ENCODE measurements at regions not wholly inside any gene's neighbourhood (a gene's known extent, or its start where the extent isn't known, plus 50 kb on each side); places are given as distances from the start of the nearest gene placed in this dataset.
"Not testable (repeated sequence)": the region's sequence is repeated elsewhere in the genome, so short reads cannot be mapped to it uniquely, and the experiment has no call there.

DNA sequence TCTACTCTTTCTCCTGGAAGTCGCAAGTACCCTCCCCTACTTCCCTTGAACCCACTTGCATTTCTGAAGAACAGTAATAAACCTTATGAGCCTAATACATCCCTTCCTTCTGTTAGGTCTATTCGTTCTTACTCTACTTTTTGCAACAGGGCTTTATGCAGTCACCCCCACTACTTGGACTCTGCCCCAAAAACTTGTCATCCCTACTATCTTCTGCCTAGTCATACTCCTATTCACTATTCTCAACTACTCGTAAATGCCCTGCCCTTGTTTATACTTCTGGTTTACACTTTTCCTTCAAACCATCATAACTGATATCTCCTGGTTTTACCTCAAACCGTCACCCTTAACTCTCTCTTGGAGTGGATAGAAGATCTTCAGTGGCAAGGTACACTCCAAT lies 55.2 kb upstream of the SLIT2 start:
- no peak for DNase-seq

DNA sequence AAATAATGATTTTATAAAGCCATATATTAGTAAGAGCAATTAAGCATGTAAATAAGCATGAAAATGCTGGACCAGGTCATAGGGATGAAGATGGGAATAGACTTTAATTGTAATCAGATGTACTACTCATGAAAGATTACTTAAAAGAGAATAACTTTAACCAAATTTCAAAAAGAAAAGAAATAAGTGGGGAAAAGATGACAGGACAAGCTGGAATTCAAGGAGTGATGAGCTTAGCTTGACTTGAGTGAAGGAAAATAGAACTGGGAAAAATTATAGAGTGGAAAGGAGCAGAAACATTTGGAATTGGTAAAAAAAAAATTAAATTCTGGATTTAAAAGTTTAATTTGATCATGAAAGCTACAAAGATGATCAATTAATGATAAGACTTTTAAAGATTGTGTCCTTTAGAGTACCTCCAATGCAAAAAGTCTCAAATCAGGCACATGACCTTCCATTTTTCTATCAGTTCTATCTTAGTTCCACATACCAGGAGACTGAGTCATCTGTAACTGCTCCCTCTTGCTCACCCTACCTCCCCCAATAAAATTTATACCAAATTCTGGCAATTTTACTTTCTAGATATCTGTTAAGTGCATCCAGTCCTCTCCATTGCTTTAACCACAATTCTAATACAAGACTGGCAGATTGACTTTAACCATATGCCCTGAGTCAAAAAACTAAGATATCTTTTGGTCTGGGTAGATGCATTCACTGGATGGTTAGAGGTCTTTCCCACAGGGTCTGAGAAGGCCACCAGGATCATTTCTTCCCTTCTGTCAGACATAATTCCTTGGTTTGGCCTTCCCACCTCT lies 56.4 kb upstream of the SLIT2 start:
- DNase-seq: no peak

DNA sequence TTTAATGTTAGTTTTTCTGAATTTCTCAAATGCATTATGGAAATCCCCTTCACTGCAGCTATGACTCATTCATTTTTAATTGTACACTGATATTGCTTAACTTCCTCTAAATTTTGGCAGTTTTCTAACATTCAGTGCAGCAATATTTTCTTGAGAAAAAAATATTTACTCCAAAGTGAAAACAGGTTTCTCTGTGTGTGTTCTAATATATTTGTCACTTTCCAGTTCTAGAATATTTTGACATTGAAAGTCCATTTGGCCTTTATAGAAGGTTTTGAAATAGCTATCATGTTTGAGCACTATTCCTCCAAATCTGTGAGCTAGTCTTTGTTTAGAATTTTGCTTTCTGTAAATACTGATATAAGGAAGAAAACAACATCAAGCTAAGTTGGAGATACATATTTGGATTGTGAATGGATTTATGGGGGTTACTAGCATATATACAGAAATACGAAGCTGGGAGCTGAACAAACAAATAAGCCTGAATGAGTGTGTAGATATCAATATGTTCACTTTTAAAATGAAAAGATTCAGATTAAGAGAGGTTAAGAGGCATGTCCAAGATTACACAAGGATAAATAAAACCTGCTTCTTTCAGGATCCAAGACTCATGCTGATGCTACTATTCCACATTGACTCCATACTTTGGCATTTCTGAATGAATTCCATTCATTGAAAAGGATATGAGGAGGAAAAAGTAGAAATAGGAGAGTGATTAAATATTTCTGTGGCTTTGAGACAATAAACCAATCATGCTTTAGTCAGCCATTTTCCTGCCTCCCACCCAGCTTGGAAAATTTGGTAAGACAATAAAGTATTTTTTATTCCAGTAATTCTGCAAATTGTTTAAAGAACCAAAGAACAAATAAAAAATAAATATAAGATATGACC lies 57.3 kb upstream of the SLIT2 start:
- no peak for DNase-seq

DNA sequence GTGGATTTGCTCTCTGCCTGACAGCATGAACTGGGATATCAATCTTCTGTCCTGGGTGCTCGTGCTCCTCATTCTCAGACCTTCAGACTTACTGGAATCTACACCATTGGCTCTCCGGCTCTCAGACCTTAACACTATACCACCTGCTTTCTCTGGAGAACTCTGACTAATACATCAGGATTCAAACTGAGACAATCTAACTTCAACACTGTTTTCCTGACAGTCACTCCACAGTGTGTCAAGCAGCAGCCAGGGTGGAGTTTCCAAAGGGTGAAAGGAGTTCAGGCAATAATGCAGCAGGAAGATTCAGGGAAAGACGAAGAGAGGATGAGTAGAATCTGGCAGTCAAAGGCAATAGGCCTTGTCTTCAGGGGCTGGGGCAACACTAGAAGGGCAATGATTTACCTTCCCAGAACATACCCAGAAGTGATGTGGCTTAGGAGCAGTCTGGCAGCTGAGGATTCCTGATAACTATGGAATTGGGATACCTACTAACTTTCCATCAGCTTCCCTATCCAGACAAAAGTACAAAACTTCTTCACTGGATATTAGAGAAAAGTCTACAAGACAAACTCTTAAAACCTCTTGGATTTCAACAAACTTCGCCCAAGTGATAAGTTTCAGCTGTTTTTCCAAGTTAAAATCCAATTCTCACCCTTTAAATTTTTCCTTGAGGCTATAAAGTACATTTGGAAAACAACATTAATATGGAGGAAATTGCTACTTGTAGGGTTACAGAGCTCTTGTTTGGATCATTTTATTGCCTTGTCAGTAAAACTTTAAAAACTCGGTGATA lies 58.4 kb upstream of the SLIT2 start:
- no peak for DNase-seq

DNA sequence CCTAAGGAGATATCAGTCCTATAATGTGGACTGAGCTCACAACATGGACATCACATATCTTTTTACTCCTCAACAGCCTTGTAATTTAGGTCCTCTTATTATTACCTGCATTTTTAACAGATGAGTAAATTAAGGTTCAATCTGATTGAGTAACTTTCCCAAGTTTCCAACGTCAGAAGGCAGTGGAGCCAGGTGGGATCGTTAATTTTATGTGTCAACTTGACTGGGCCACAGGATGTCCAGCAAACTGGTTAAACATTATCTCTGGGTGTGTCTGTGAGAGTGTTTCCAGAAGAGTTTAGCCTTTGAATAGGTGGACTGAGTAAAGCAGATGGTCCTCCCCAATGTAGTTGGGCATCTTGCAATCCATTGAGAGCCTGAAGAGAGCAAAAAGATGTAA lies 59.0 kb upstream of the SLIT2 start:
- no peak for DNase-seq

DNA sequence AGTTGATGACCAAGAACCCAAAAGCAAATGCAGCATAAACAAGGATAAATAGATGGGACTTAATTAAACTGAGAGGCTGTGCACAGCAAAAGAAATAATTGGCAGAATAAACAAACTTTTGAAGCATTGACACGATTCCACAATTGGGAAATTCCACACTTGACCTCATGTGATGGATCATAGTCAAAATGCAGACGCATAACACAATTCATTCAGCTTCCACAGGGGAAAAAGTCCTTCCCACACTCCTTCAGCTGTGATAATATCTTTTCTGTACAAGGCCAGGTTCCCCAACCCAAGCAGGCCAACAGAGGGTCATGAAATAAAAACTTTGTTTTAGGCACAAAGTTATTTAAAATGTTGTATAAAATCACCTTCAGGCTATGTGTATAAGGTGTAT lies 66.6 kb upstream of the SLIT2 start:
- no peak for DNase-seq

DNA sequence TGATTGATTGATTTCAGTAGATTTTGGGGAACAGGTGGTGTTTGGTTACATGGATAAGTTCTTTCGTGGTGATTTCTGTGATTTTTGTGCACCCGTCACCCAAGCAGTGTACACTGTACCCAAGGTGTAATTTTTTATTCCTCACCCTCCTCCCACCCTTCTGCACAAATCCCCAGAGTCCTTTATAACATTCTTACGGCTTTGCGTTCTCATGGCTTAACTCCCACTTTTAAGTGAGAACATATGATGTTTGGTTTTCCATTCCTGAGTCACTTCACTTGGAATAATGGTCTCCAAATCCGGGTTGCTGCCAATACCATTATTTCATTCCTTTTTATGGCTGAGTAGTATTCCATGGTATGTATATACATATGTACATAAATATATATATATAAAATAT lies 68.6 kb upstream of the SLIT2 start:
- DNase-seq: not testable (repeated sequence)

DNA sequence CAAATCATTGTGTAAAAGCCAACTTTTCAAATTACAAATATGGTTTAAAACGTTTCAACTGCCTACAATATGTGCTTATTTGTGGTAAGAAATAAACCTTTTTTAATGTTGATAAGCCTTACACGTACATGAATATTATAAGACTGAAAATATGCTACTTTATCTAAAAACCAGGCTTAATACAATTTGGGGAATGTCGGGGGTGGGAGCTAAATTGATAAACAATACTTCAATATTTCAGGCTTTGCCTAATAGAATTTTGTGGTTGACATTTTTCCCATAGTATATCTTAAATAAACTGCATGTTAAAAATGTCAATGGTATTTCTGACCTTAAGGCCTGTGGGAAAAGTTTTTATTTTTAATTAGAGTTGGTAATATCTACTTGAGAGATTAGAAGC lies 69.8 kb upstream of the SLIT2 start:
- DNase-seq: no peak

DNA sequence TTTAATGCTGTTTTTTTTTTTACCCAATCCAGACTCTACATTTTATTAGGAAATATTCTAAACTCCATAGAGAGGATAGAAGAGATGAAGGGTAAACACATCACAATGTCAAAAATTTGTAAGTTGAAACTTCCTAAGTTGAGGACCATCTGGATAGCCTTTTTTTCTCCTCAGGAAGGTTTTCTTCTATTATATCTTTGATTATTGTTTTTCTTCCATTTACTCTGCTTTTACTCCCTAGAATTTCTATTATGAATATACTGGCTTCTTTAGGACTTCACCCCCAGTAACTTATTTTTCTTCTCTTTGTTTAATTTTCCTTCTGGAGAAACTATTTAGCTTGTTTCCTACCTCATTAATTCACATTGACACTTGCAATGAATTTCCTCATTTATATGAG lies 71.2 kb upstream of the SLIT2 start:
- DNase-seq: no peak

DNA sequence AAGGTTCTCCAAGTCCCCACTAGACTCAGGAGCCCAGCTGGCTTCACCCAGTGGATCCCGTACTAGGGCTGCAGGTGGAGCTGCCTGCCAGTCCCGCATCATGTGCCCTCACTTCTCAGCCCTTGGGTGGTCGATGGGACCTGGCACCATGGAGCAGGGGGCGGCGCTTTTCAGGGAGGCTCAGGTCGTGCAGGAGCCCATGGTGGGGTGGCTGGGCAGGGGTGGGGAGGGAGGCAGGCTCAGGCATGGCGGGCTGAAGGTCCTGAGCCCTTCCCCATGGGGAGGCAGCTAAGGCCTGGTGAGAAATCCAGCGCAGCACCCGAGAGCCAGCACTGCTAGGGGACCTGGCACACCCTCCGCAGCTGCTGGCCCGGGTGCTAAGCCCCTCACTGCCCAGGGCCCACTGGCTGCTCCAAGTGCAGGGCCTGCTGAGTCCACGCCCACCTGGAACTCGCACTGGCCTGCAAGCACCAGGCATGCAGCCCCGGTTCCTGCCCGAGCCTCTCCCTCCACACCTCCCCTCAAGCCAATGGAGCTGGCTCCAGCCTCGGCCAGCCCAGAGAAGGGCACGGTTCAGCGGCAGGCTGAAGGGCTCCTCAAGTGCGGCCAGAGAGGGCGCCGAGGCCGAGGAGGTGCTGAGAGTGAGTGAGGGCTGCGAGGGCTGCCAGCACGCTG lies 72.7 kb upstream of the SLIT2 start:
- DNase-seq: no peak

DNA sequence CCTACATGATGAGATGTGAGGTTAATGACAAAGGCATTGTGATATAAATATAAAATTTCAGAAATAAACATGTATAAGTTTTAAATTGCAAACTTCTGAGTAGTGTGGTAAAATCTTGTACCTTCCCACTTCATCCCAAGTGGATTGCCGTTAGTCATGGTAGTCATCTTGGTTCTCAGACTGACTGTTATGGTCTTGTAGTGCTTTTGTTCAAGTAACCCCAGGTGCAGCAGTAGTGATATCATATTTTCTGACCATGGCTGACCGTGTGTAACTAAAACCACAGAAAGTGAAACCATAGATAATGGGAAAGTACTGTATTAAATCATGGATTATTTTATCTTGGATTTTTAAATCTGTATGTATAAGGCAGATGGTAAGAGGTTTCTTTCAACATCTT lies 74.8 kb upstream of the SLIT2 start:
- DNase-seq: no peak

DNA sequence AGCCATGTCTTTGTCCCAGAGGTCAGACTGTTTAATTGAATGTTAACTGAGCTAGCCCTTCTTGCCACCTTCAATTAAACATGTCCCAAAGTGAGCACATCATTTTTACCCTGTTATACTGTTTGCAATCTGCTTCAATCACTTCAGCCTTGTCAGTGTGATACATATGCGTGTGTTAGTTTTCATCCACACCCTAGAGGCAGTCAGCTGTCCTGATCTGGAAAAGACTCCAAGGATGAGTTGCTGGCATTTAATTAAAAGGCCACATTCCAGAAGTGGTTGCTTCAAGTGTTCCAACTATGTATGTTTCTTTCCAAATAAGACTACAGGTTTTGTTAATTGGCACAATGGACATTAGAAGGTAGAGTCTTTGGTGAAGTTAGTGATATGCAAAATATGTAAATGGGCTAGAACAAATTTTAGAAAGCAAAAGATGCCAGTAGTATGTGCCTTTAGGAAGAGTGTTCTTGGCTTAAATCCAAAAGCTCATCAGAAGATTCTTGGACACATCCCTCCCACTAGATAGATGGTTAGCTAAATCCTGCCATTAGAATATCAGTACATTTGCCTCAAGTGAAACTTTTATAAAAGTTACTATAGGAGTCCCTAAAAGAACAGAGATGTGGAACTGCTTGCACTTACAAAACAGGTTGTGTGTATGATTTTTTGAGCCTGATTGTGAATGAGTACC lies 79.5 kb upstream of the SLIT2 start:
- no peak for DNase-seq

DNA sequence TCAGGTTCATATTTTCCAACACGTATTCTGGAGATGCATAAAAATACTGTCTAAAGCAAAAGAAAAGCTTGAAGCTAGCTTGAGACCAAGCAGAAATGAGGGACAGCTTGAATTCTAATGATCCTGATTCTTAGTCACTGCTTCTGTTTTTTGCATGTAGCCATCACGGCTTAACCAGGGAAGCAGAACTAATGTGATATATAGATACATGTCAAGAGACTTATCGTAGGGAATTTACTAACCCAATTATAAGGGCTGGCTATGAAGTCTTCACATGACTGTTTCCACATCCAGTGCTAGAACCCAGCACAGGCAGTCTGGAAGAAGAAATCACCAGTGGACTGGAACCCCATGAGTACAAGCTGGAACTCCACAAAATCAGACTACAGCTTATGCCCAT lies 85.2 kb upstream of the SLIT2 start:
- no peak for DNase-seq

DNA sequence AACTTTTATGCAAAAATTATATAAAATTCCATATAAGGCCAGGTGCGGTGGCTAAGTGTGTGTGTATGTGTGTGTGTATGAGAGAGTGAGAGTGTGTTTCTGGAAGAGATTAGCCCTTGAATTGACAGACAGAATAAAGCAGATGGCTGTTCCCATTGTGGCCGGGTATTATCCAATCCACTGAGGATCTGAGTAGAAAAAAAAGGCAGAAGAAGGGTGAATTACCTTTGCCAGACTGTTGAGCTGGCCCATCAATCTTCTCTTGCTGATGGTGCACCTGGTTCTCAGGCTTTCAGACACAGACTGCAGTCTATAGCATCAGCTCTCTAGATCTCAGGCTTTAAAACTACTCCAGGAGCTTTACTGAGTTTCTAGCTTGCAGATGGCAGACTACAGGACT lies 92.2 kb upstream of the SLIT2 start:
- no peak for DNase-seq

DNA sequence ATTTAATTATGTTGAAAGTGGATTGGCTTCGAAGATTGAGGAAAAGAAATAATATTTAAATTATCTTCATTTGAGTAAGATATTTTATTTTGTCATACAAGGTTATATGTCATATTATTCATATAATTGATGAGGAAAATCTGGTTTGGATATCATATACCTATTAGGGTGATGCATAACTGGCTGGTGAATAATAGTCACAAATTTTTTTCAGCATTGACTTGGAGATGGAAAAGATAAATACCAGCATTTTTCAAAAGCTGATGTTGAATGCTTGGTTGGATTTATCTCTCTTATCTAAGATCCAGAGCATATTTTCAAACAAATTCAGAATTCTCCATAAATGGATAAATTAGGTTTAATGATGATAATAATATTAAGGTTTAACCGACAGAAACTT lies 93.5 kb upstream of the SLIT2 start:
- DNase-seq: no peak

DNA sequence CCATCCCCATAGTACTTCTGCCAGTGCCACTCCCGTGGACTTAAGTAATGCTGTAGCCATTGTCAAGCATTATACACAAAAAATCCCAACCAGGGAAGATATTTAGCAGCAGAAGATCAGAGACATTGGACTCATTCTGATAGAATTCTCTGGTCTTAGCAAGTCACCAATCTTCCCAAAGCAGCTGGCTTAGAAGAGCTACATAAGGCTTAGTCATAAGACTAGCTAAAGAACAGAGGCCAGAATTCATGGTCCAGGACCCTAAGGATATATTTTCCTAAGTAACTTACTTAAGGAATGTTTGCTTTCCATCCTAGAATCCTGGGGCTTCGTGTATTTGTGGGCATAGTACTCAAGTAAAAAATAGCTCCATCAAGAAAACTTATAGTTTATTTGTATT lies 100.3 kb upstream of the SLIT2 start:
- DNase-seq: no peak

DNA sequence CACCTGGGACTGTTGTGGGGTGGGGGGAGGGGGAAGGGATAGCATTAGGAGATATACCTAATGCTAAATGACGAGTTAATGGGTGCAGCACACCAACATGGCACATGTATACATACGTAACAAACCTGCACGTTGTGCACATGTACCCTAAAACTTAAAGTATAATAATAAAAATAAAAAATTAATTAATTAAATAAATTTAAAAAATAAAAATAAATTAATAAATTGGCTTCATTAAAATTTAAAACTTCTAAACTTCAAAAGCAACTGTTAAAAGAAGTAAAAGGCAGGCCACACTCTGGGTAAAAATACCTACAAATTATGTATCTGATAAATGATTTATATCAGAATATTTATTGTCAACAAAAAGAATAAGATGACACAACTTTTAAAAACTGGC lies 102.6 kb upstream of the SLIT2 start:
- not testable (repeated sequence) for DNase-seq

DNA sequence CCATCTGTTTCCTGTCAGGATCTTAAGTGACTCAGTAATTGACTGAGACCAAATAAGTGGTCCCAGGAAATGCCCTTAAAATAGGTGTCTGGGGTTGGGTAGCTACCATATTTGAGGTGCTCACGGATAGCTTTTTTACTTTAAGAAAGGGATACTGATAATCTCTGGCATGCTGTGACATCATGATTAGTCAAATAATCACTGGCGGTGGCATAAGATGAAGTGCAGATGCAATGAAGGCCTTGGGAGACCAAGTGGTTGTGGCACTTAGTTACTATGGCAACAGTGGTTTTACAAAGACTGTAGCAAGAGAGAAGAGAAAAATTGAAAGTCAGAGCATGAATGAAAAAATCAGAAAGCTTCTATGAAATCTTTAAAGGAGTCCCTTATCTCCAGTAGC lies 114.5 kb upstream of the SLIT2 start:
- DNase-seq: no peak

DNA sequence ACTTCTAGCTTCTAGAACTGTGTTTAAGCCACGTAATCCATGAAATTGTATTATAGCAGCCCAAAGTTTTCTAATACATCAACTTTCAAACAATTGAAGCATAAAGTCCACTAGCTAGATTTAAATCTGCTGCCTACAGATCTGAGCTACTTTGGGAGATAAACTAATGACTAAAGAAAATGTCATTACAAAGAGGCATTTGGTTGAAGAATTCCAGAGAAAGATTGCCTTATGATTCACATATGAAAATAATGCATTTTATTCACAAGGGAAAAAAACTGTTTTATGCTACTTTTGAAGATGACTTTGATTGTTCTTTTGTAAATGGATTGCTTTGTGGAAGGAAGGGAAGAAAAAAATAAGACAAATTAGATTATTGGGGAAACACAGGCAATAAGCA lies 124.1 kb upstream of the SLIT2 start:
- no peak for DNase-seq

DNA sequence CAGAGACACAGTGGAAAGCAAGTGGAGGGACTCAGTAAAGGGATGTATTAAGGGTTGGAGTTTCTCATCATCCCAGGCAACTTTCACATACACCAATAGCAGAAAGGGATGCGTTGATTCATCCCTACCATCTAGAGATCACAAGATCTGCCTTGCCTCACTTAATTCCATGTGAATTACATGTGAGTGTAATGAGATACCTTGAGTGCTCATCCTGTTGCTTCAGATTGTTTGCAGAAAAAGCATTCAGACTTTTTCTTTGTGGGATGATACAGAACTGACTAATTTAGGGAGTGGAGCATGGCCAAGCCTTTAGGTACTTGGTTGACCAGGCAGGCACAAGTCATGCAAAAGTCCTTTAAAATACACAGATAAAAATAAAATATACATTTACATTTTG lies 124.8 kb upstream of the SLIT2 start:
- no peak for DNase-seq

DNA sequence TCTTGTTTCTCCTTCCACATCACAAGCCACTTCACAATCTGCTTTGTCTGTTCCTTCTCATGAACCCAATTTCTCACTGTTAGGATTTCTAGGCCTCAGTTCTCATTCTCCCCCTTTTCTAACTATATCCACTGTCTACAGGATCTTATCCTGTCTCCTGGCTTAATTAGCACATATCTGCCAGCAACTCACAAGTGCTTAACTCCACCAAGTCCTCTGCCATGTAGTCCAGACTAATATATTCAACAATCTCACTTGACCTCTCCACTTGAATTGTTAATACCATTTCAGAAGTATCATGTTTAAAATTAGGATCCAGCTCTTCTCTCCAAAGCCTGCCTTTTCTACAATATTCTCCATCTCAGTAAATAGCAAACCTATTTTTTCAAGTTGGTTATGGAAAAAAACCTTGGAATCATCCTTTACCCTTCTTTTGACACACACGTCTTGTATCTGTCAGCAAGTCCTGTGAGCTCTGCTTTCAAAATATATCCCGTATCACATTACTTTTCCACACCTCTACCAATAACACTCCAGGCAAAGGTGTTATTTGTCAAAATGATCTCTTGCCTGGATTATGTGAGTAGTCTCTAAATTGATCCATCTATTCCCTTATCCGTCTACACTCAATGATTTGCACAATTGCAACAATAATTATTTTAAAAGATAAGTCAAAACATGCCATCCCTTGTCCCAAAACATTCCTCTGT lies 127.2 kb upstream of the SLIT2 start:
- no peak for DNase-seq

Measured in C1 segment of cervical spinal cord (tissue), 14 donors.